ENCODE measurements at regions not wholly inside any gene's neighbourhood (a gene's known extent, or its start where the extent isn't known, plus 50 kb on each side); places are given as distances from the start of the nearest gene placed in this dataset.
A peak's percentile ranks its signal among the peaks of the same experiment; 100 is the strongest.

- no peak overlapping the region for H3K4me3 ChIP-seq (ENCODE audit: low read depth, low read length)
- no peaks in the 10 kb centered on the region for H3K27me3 ChIP-seq
- no peaks in the 10 kb centered on the region for H3K36me3 ChIP-seq
- H3K9me3 ChIP-seq = peaks cover 5% of the 10 kb centered on the region; the same call in 1 of the 2 replicates
- no peaks in the 10 kb centered on the region for H3K4me1 ChIP-seq
- no peak for TF ChIP-seq CTCF (IDR thresholded peaks at IDR 0.05; ENCODE audit: low read depth, low read length)
- DNase-seq = no peak
Observed at GRCh38 chr13:68056816-68057710, 826.9 kb upstream of the PCDH9 start.

GRCh38 chr13:68051910-68052309 lies 821.8 kb upstream of the PCDH9 start:
- Histone ChIP-seq H3K4me3 (ENCODE audit: low read depth, low read length) (no peak overlapping the region), H3K4me1 (peaks cover 21% of the 10 kb centered on the region), H3K36me3 (no peaks in the 10 kb centered on the region), H3K9me3 (peaks cover 1% of the 10 kb centered on the region; the same call in 1 of the 2 replicates), H3K27me3 (no peaks in the 10 kb centered on the region)
- TF ChIP-seq CTCF (IDR thresholded peaks at IDR 0.05; ENCODE audit: low read depth, low read length) = no peak
- DNase-seq = no peak

GRCh38 chr13:68050761-68051160 lies 820.6 kb upstream of the PCDH9 start:
- Histone ChIP-seq H3K9me3 (no peaks in the 10 kb centered on the region), H3K27me3 (no peaks in the 10 kb centered on the region)
- no peak for TF ChIP-seq CTCF (IDR thresholded peaks at IDR 0.05; ENCODE audit: low read depth, low read length)

GRCh38 chr13:68048802-68049359 lies 818.7 kb upstream of the PCDH9 start:
- Histone ChIP-seq H3K27me3 (no peaks in the 10 kb centered on the region), H3K4me3 (ENCODE audit: low read depth, low read length) (peak overlapping the region; percentile 28), H3K4me1 (peaks cover 21% of the 10 kb centered on the region), H3K36me3 (no peaks in the 10 kb centered on the region), H3K9me3 (no peaks in the 10 kb centered on the region)
- no peak for TF ChIP-seq CTCF (IDR thresholded peaks at IDR 0.05; ENCODE audit: low read depth, low read length)
- no peak for DNase-seq

More at GRCh38 chr13:68050761-68051160, 820.6 kb upstream of the PCDH9 start:
- peaks cover 21% of the 10 kb centered on the region for H3K4me1 ChIP-seq
- H3K36me3 ChIP-seq = no peaks in the 10 kb centered on the region
- DNase-seq = no peak
- no peak overlapping the region for H3K4me3 ChIP-seq (ENCODE audit: low read depth, low read length)

- no peak for TF ChIP-seq CTCF (IDR thresholded peaks at IDR 0.05; ENCODE audit: low read depth, low read length)
- H3K9me3 ChIP-seq = no peaks in the 10 kb centered on the region
- peaks cover 21% of the 10 kb centered on the region for H3K4me1 ChIP-seq
- DNase-seq = no peak
- no peak overlapping the region for H3K4me3 ChIP-seq (ENCODE audit: low read depth, low read length)
- H3K27me3 ChIP-seq = no peaks in the 10 kb centered on the region
- H3K36me3 ChIP-seq = no peaks in the 10 kb centered on the region
Observed at GRCh38 chr13:68047889-68048288, 817.8 kb upstream of the PCDH9 start.

- Histone ChIP-seq H3K4me3 (ENCODE audit: low read depth, low read length) (no peak overlapping the region), H3K36me3 (no peaks in the 10 kb centered on the region), H3K4me1 (peaks cover 21% of the 10 kb centered on the region), H3K27me3 (no peaks in the 10 kb centered on the region), H3K9me3 (no peaks in the 10 kb centered on the region)
- no peak for TF ChIP-seq CTCF (IDR thresholded peaks at IDR 0.05; ENCODE audit: low read depth, low read length)
- no peak for DNase-seq
Observed at GRCh38 chr13:68046903-68047302, 816.8 kb upstream of the PCDH9 start.
